GM21723 (cell line): ENCODE measurements at regions not wholly inside any gene's neighbourhood (a gene's known extent, or its start where the extent isn't known, plus 50 kb on each side); places are given as distances from the start of the nearest gene placed in this dataset.
"Not testable (repeated sequence)": the region's sequence is repeated elsewhere in the genome, so short reads cannot be mapped to it uniquely, and the experiment has no call there.

Source experiments
- ATAC-seq: cut with Tn5 transposase; IDR thresholded peaks from one replicate; pipeline ENCODE4 v1.9.1; 2021; ENCODE audit warnings: mild to moderate bottlenecking, moderate library complexity; ENCODE audit not compliant: unreplicated experiment

DNA sequence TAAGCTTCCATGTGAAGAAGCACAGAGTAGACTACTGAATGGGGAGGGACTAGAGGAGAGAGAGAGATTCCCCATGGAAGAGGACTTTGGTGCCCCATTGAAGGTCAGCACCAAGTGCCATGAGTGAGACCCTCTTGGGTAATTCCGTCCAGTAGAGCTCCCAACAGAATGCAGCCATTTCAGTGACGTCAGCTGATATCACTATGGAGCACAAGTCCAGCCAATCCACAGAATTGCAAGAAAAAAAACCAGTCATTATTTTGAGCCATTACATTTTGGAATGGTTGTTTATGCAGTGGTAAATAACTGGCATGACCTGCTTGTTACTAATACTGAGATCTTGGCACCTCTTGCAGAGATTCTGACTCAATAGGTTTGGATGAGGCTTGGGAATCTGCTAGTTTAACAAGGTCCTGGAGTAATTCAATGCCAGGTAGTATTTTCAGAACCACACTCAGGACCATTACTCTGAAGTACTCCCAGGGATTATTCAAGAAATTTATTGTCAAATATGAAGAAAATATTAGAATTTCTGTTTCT is 52.6 kb upstream of the SP8 start:
- ATAC-seq, result no peak

DNA sequence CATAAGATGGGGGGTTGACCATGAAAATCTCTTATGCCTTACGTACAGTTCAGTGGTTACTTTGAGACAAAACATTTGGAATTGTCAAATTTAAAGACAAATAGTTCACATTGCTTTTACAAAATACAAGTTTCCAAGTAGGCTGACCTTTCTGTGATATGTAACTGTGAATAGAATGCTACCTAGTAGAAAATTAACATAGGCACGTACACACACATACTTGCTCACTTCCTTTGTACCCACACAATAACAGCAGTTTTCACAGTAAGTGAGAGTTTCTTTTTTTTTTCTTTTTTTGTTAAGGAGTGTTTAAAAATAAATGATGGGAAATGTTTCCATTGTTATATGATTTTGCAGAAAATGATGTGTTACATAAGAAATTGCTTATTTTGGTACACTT is 53.3 kb upstream of the SP8 start:
- no peak for ATAC-seq

GRCh38 chr7:20846791-20847190 is 60.1 kb upstream of the SP8 start:
- ATAC-seq, result no peak

- ATAC-seq, result no peak
Observed at GRCh38 chr7:20858951-20859350, 72.3 kb upstream of the SP8 start.

DNA sequence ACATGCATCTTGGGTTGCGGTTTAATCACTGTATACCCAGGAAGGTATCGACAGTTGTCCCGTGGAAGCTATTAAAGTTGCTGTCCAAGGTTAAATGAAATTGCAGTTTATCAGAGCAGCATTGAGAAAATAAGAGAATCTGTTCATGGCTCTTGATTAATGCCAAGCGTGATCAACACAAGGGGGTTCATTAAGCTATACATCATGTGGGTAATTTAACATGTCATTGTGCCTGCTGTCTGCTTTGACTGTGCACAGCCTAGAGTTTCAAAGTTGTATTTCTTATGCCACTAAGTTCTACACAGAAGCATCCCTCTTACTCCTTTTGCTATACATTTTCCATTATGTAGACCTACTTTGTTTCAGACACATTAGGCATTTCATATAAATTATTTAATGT is 74.8 kb upstream of the SP8 start:
- ATAC-seq, result no peak

DNA sequence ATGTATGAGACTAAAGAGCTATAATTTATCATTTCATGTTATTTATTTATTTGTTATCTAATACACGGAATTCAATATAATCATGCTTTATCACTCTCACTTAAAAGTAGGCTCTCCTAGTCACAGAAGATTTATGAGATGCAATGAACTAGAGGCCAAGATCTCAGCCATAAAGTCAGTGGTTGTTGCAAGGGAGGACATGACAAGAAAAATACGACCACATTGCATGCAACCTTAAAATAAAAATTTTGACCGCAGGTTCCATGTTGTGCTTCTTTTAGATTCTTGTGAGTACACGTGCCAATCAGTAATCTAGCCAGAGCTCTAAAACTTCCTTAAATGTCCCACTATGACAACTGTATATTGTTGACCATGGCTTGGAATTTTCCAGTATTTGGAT is 75.9 kb upstream of the SP8 start:
- no peak for ATAC-seq

DNA sequence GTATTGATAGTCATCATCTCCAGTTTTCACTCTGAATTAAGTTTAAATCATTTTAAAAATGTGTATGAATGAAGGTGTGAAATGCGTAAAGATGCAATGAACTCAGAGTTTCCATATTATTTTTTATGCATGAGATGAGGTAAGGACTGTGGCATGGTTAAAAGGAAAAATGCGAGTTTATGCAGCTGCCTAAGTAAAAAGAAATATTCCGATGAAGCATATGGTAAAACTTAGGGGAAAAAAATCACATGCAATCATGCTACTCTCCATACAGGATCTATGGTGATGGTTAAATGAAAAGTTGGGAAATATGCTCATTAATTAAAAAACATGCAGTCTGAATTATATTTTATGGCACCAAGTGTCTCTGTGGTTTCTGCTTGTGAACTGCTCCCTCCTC is 77.5 kb upstream of the SP8 start:
- no peak for ATAC-seq

DNA sequence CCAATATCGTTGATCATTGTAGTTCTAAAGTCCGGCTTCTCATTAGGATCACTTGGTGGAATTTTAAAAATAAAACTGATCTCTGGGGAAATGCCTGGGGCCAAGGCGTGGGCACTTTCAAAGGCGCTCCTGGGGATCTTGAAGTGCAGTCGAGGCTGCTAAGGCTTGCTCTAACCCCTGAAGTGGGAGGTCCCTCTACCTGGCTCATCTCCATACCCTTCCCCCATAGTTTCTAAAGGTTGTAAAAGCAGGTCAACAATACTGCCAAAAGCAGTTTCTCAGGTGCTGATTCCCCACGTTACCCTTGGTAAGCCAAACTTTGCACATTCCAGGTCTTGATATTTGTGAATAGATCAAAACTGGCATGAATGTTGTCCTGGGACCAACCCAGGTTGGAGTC is 79.0 kb upstream of the SP8 start:
- no peak for ATAC-seq

DNA sequence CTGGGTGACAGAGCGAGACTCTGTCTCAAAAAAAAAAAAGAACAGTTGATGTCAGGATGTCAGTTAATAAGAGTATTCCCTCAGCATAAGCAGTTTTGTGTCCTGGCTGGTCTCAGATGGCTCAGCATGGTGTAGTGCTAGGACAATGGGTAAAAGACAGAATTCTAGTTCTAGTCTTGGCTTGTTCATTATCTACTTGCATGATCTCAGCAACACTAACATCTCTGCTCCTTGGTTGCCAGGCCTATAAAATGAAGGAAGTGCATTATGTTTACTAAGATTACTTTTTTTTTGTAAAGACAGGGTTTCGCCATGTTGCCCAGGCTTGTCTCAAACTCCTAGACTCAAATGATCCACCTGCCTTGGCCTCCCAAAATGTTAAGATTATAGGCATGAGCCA is 84.3 kb upstream of the SP8 start:
- ATAC-seq, result no peak

GRCh38 chr7:20892776-20893175 is 106.1 kb upstream of the SP8 start:
- ATAC-seq, result no peak

DNA sequence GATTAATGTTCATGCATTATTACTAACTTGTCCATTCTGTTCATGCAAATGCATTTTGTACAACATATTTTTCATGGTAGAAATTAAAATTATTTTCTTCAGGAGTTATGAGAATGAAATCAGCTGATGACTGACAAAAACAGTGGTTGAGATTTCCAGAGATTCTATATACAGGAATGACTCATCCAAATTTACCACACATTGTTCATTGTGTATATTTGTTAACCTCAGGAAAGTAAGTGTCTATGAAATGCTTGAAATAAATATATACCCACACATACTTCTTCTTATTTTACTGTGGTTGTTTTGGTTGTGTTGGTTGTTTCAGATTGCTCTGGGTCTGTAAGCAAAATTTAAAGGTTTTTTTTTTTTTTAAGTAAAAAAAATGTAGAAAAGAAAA is 108.1 kb upstream of the SP8 start:
- ATAC-seq, result no peak

DNA sequence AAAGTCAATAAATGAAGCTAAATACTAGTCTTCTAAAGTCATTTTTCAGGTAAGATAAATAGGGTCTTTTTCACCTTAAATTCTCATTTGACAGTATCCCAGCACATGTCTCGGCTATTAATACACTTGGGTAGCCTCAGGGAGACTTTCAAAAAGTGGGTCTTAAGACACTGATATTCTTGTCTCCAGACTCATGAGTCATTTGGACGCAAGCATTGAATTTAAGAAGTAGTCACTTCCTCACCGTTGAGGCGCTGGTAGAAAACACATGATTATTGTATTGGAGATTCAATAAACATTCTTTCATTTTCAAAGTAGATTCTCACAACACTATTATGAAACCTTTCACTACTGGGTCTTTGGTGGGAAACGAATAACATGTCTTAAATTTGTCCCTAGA is 108.9 kb upstream of the SP8 start:
- ATAC-seq, result no peak

GRCh38 chr7:20896996-20897395 is 110.3 kb upstream of the SP8 start:
- ATAC-seq, result no peak

GRCh38 chr7:20906801-20907453 is 120.2 kb upstream of the SP8 start:
- ATAC-seq, result no peak

DNA sequence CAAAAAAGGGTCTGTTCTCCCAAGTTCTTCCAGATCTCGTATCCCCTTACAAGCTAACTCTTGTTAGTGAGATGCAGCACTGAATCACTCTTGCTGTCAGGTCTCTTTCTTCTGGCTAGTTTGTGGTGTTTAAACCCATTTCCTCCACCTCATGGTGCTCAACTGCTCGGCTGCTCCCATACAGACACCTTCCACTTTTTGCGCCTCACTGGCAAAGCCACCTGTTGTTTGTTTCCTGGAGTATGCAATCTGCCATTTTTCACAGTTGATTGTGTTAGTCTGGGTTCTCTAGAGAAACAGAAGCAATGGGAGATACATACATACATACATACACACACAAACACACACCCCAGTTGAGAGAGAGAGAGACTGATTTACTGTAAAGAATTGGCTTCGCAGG is 124.4 kb upstream of the SP8 start:
- no peak for ATAC-seq

DNA sequence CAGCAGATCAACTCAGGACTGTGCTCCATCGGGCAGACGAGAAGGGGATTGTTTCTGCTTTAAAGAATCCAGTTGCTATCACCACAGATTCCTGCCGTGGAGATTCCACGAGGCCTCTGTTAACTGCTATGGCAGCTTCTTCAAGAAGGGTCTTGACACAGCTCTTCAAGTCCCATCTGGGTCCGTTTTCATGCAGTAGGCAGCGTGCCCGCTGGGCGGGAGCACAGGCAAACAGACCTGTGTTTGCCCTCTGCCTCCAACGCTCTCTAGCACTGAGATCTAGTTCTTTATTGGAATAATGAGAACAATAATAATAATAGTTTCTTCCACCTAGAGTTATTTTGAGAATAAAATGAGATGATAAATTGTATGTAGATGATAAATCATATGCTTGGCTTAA is 127.2 kb upstream of the SP8 start:
- ATAC-seq, result no peak

GRCh38 chr7:20916311-20916710 is 129.6 kb upstream of the SP8 start:
- no peak for ATAC-seq

- no peak for ATAC-seq
Observed at GRCh38 chr7:20917603-20918002, 130.9 kb upstream of the SP8 start.

GRCh38 chr7:20918156-20918555 is 131.5 kb upstream of the SP8 start:
- ATAC-seq, result no peak

GRCh38 chr7:20927178-20927577 is 140.5 kb upstream of the SP8 start:
- not testable (repeated sequence) for ATAC-seq

GRCh38 chr7:20927976-20928375 is 141.3 kb upstream of the SP8 start:
- ATAC-seq, result no peak

- ATAC-seq, result no peak
Observed at GRCh38 chr7:20929199-20929598, 142.5 kb upstream of the SP8 start.

GRCh38 chr7:20931739-20932138 is 145.1 kb upstream of the SP8 start:
- ATAC-seq, result no peak
